K562 (cell line): ENCODE measurements at regions not wholly inside any gene's neighbourhood (a gene's known extent, or its start where the extent isn't known, plus 50 kb on each side); places are given as distances from the start of the nearest gene placed in this dataset.

Source experiments
- ATAC-seq: fragments of 200-7000 bp; cut with Tn5 transposase; 3 replicates; pipeline ENCODE4 v1.9.1; 2020; ENCODE audit warnings: moderate library complexity
- BruUV-seq: library from RNA; stranded (reverse); fragments of 400-500 nt; replicated peaks from 2 replicates; lab custom pipeline; 2021; lab: Mats Ljungman, UMichigan
- CTCF ChIA-PET: fragments of 300-600 bp; formaldehyde crosslinking; extraction: SDS; loops from one replicate; lab custom pipeline; 2021; ENCODE audit warnings: low intra/inter-chr PET ratio; lab: Yijun Ruan, JAX
- POLR2A ChIA-PET: fragments of 300-600, 350-650 bp; sonication (Branson Sonifier 250); formaldehyde crosslinking; extraction: SDS; loops from one replicate; lab custom pipeline; 2021; ENCODE audit warnings: antibody characterized with exemption, inconsistent platforms; lab: Yijun Ruan, JAX
- DNase-seq, 4 experiments: peaks; one replicate each; pipeline versions ENCODE4 v3.0.0 to v3.0.0-alpha.2; 2011 to 2018; ENCODE audit warnings: low spot score in 3 of 4, mixed read lengths in 3 of 4; ENCODE audit errors: extremely low read depth in 1 of 4
- FAIRE-seq: peaks from 2 replicates; lab custom pipeline; 2011; peaks lifted over from hg19 to GRCh38; lab: Jason Lieb, UNC
- H2AFZ ChIP-seq: 2 replicates; pipeline ENCODE4 v1.6.0; 2011; ENCODE audit warnings: low read depth, low read length, control low read depth, inconsistent platforms
- H3K27ac ChIP-seq: fragments of 200-600 bp; 3 replicates; pipeline ENCODE4 v1.8.0; 2011; ENCODE audit warnings: low read depth, mild to moderate bottlenecking, control low read depth, inconsistent platforms, low read length, moderate library complexity, mixed read lengths; ENCODE audit errors: extremely low read depth
- H3K27me3 ChIP-seq, 2 experiments: fragments of 300-600 bp in 1 of 2; 2 replicates in 1 of 2; 3 replicates in 1 of 2; pipeline versions ENCODE4 v1.6.0 to v1.8.0; 2011; ENCODE audit warnings: inconsistent platforms in 2 of 2, low read length in 2 of 2, mild to moderate bottlenecking in 1 of 2, mixed read lengths in 1 of 2, moderate library complexity in 1 of 2; ENCODE audit not compliant: control insufficient read depth in 2 of 2, insufficient read depth in 2 of 2
- H3K36me3 ChIP-seq: fragments of 300-600 bp; 3 replicates; pipeline ENCODE4 v1.8.0; 2011; ENCODE audit warnings: mild to moderate bottlenecking, low read length, inconsistent platforms; ENCODE audit not compliant: control insufficient read depth, insufficient read depth
- H3K4me1 ChIP-seq, 2 experiments: fragments of 200-600 bp in 1 of 2; replicated peaks in 1 of 2; 2 replicates in 1 of 2; 3 replicates in 1 of 2; pipeline versions ENCODE4 v1.5.1 to v1.8.0; 2011; ENCODE audit warnings: inconsistent platforms in 2 of 2, low read length in 2 of 2, mild to moderate bottlenecking in 1 of 2, mixed read lengths in 1 of 2, moderate library complexity in 1 of 2; ENCODE audit not compliant: control insufficient read depth in 2 of 2, insufficient read depth in 2 of 2
- H3K4me2 ChIP-seq: 2 replicates; pipeline ENCODE4 v1.6.1; 2011; ENCODE audit warnings: low read length, control low read depth, inconsistent platforms, mixed read lengths; ENCODE audit not compliant: insufficient read depth
- H3K4me3 ChIP-seq: fragments of 200-600 bp; sonication (generic), shearing (Covaris generic); 2 replicates; pipeline ENCODE4 v1.5.1; 2016; ENCODE audit warnings: control low read depth, inconsistent platforms
- H3K79me2 ChIP-seq: fragments of 200-600 bp; 3 replicates; pipeline ENCODE4 v1.8.0; 2011; ENCODE audit warnings: low read length, inconsistent platforms; ENCODE audit not compliant: control insufficient read depth, insufficient read depth
- H3K9ac ChIP-seq, 2 experiments: 2 replicates each; pipeline versions ENCODE4 v1.6.0 to v1.6.1; 2011; ENCODE audit warnings: low read depth in 2 of 2, low read length in 2 of 2, control low read depth in 1 of 2, inconsistent platforms in 1 of 2, mild to moderate bottlenecking in 1 of 2, mixed read lengths in 1 of 2; ENCODE audit not compliant: insufficient read depth in 1 of 2
- H3K9me1 ChIP-seq: one replicate; pipeline ENCODE4 v1.6.0; 2011; ENCODE audit warnings: inconsistent platforms, mild to moderate bottlenecking, low read length, moderate library complexity; ENCODE audit not compliant: control insufficient read depth, insufficient read depth
- H3K9me3 ChIP-seq: replicated peaks from 2 replicates; pipeline ENCODE4 v1.5.1; 2011; ENCODE audit warnings: low read depth, low read length, inconsistent platforms; ENCODE audit not compliant: control insufficient read depth, insufficient read depth
- H4K20me1 ChIP-seq: replicated peaks from 2 replicates; pipeline ENCODE4 v1.6.1; 2011; ENCODE audit warnings: low read length, inconsistent platforms, mixed read lengths; ENCODE audit not compliant: control insufficient read depth, insufficient read depth
- MGA ChIP-seq: fragments of 450-650 bp; IDR thresholded peaks from 2 replicates; pipeline ENCODE4 v1.6.1; 2016; ENCODE audit warnings: mild to moderate bottlenecking, moderate library complexity
- NCOA1 ChIP-seq: fragments of 450-650 bp; IDR thresholded peaks from 2 replicates; pipeline ENCODE4 v1.6.1; 2016; ENCODE audit warnings: low read depth
- POLR2AphosphoS2 ChIP-seq: IDR thresholded peaks from 2 replicates; pipeline ENCODE4 v1.6.1; 2012; ENCODE audit warnings: low read length, improper control_type of control experiment
- SP2 ChIP-seq: IDR thresholded peaks from 2 replicates; pipeline ENCODE4 v1.6.1; 2011; ENCODE audit warnings: mild to moderate bottlenecking, low read depth, low read length, moderate library complexity; ENCODE audit not compliant: poor library complexity, severe bottlenecking; ENCODE audit errors: extremely low read depth
- STAT5A ChIP-seq: IDR thresholded peaks from 2 replicates; pipeline ENCODE4 v1.6.1; 2012; ENCODE audit warnings: low read length, inconsistent platforms, borderline replicate concordance
- TAF7 ChIP-seq: fragments of 450-650 bp; IDR thresholded peaks from 2 replicates; pipeline ENCODE4 v1.6.1; 2016; ENCODE audit warnings: missing genetic modification characterization, missing compliant biosample characterization
- YY1 ChIP-seq, 3 experiments: IDR thresholded peaks; 2 replicates each; pipeline ENCODE4 v1.6.1; 2011; ENCODE audit warnings: low read length in 2 of 3, mild to moderate bottlenecking in 2 of 3, moderate library complexity in 2 of 3, borderline replicate concordance in 1 of 3, control low read depth in 1 of 3, low read depth in 1 of 3; ENCODE audit not compliant: insufficient read depth in 3 of 3, insufficient replicate concordance in 2 of 3, control insufficient read depth in 1 of 3, insufficient read length in 1 of 3; ENCODE audit errors: extremely low read depth in 1 of 3
- ZNF561 ChIP-seq: fragments of 450-650 bp; formaldehyde crosslinking; conservative IDR thresholded peaks from 2 replicates; pipeline ENCODE4 v1.4.0; 2020; ENCODE audit warnings: mild to moderate bottlenecking, moderate library complexity
- WGBS: fragments of 100-300 bp; shearing (Covaris generic); methylation state at CpG from one replicate; pipeline ENCODE4 v1.1.6; 2016; ENCODE audit warnings: low coverage, mixed read lengths; ENCODE audit not compliant: insufficient coverage; ENCODE audit errors: missing lambda C conversion rate; 5-methylcytosine and 5-hydroxymethylcytosine counted together
- in situ Hi-C: fragments of 300-500 bp; cut with MboI; formaldehyde crosslinking; loops from 4 replicates; pipeline ENCODE4 v1.15.0; 2018; ENCODE audit warnings: inconsistent platforms, mixed read lengths
- intact Hi-C: fragments of 100-400 bp; cut with micrococcal nuclease; formaldehyde crosslinking; loops from 2 replicates; pipeline ENCODE4 v1.14.2; 2022
- TF ChIP-seq, protein P1 (sequence below): sonication (generic); formaldehyde crosslinking; IDR thresholded peaks from 2 replicates; pipeline ENCODE4 v1.8.1; 2023; ENCODE audit warnings: mild to moderate bottlenecking, missing genetic modification reagents

DNA sequence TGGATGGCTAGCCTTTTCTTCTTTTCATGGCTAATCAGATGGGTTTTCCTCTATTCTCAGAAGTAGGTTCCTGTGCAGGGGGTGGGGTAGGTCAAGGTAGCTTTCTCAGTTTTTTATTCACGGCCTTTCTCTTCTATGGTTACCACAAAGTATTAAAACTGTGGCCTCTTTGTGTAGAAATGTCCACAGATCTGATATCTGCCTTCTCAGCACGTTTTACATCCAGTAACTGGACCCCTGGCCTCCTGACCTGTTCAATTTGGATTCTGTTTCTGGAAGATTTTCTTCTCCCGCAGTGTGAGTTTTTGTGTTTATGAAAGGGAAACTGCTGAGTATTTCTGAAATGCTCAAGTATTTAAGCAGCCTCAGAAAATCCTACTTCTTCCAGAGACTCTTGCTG lies 688.5 kb downstream of the RAPGEF2 start:
- H3K4me1 ChIP-seq, result no peaks in the 10 kb centered on the region
- H3K9me1 ChIP-seq, result no peaks in the 10 kb centered on the region
- in situ Hi-C loops (no loop called here), intact Hi-C loops (no loop called here)
- no peaks in the 10 kb centered on the region for H3K27me3 ChIP-seq
- no TSS peak for BruUV-seq
- no peaks in the 10 kb centered on the region for H3K9me3 ChIP-seq
- H3K36me3 ChIP-seq, result no peaks in the 10 kb centered on the region
- H3K79me2 ChIP-seq, result no peaks in the 10 kb centered on the region
- H4K20me1 ChIP-seq, result no peaks in the 10 kb centered on the region
- DNase-seq (no peak), FAIRE-seq (no peak), ATAC-seq (no peak)
- H3K27ac ChIP-seq, result no peak overlapping the region
- CTCF ChIA-PET, result no interaction called here
- POLR2A ChIA-PET, result no interaction called here
- no peak overlapping the region for H2AFZ ChIP-seq
- H3K4me2 ChIP-seq, result no peak overlapping the region
- no peak overlapping the region for H3K4me3 ChIP-seq
- H3K9ac ChIP-seq, result no peak overlapping the region
- 0% methylated on average over 3 of the region's 3 CpGs for WGBS
- TF ChIP-seq TAF7 (tag) (no peak), MGA (no peak), STAT5A (no peak), POLR2AphosphoS2 (no peak), ZNF561 (CRISPR knock-in tag) (no peak), SP2 (no peak), NCOA1 (no peak), YY1 (IDR thresholded peaks at IDR 0.05; ENCODE audit: borderline replicate concordance in 1 of 3, control insufficient read depth in 1 of 3, extremely low read depth in 1 of 3, insufficient read depth in 3 of 3, insufficient read length in 1 of 3, insufficient replicate concordance in 2 of 3, low read depth in 1 of 3, low read length in 2 of 3) (no peak)
- TF ChIP-seq, protein P1, sequence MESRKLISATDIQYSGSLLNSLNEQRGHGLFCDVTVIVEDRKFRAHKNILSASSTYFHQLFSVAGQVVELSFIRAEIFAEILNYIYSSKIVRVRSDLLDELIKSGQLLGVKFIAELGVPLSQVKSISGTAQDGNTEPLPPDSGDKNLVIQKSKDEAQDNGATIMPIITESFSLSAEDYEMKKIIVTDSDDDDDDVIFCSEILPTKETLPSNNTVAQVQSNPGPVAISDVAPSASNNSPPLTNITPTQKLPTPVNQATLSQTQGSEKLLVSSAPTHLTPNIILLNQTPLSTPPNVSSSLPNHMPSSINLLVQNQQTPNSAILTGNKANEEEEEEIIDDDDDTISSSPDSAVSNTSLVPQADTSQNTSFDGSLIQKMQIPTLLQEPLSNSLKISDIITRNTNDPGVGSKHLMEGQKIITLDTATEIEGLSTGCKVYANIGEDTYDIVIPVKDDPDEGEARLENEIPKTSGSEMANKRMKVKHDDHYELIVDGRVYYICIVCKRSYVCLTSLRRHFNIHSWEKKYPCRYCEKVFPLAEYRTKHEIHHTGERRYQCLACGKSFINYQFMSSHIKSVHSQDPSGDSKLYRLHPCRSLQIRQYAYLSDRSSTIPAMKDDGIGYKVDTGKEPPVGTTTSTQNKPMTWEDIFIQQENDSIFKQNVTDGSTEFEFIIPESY (CRISPR knock-in tag), result no peak
